ENCODE measurements at regions not wholly inside any gene's neighbourhood (a gene's known extent, or its start where the extent isn't known, plus 50 kb on each side); places are given as distances from the start of the nearest gene placed in this dataset.
"Not testable (repeated sequence)": the region's sequence is repeated elsewhere in the genome, so short reads cannot be mapped to it uniquely, and the experiment has no call there.

- no peak for DNase-seq (ENCODE audit: low read depth in 2 of 2)
Measured at GRCh38 chr21:28419811-28420210, 572.9 kb downstream of the LTN1 start.

GRCh38 chr21:28418726-28419514, 573.8 kb downstream of the LTN1 start:
- no peak for DNase-seq (ENCODE audit: low read depth in 2 of 2)

GRCh38 chr21:28410256-28410655, 582.4 kb downstream of the LTN1 start:
- no peak for DNase-seq (ENCODE audit: low read depth in 2 of 2)

- DNase-seq (ENCODE audit: low read depth in 2 of 2): no peak
Measured at GRCh38 chr21:28402616-28402989, 590.1 kb downstream of the LTN1 start.

- DNase-seq (ENCODE audit: low read depth in 2 of 2): no peak
Measured at GRCh38 chr21:28397040-28397439, 595.6 kb downstream of the LTN1 start.

GRCh38 chr21:28396421-28396820, 596.3 kb downstream of the LTN1 start:
- no peak for DNase-seq (ENCODE audit: low read depth in 2 of 2)

GRCh38 chr21:28393279-28393678, 599.4 kb downstream of the LTN1 start:
- DNase-seq (ENCODE audit: low read depth in 2 of 2): no peak

GRCh38 chr21:28391938-28392849, 600.5 kb downstream of the LTN1 start:
- DNase-seq (ENCODE audit: low read depth in 2 of 2): no peak

- DNase-seq (ENCODE audit: low read depth in 2 of 2): no peak
Measured at GRCh38 chr21:28387220-28387619, 605.5 kb downstream of the LTN1 start.

GRCh38 chr21:28385845-28386244, 606.8 kb downstream of the LTN1 start:
- no peak for DNase-seq (ENCODE audit: low read depth in 2 of 2)

- DNase-seq (ENCODE audit: low read depth in 2 of 2): not testable (repeated sequence)
Measured at GRCh38 chr21:28381000-28381745, 611.5 kb downstream of the LTN1 start.

- DNase-seq (ENCODE audit: low read depth in 2 of 2): no peak
Measured at GRCh38 chr21:28380241-28380640, 612.4 kb downstream of the LTN1 start.

- no peak for DNase-seq (ENCODE audit: low read depth in 2 of 2)
Measured at GRCh38 chr21:28378026-28378425, 614.7 kb downstream of the LTN1 start.

GRCh38 chr21:28375708-28376385, 616.8 kb downstream of the LTN1 start:
- DNase-seq (ENCODE audit: low read depth in 2 of 2): no peak

- DNase-seq (ENCODE audit: low read depth in 2 of 2): no peak
Measured at GRCh38 chr21:28374881-28375280, 617.8 kb downstream of the LTN1 start.

- DNase-seq (ENCODE audit: low read depth in 2 of 2): no peak
Measured at GRCh38 chr21:28371713-28372112, 621.0 kb downstream of the LTN1 start.

- DNase-seq (ENCODE audit: low read depth in 2 of 2): no peak
Measured at GRCh38 chr21:28359300-28359699, 633.4 kb downstream of the LTN1 start.

- DNase-seq (ENCODE audit: low read depth in 2 of 2): no peak
Measured at GRCh38 chr21:28358702-28359101, 634.0 kb downstream of the LTN1 start.

GRCh38 chr21:28358170-28358569, 634.5 kb downstream of the LTN1 start:
- DNase-seq (ENCODE audit: low read depth in 2 of 2): no peak

GRCh38 chr21:28357743-28358142, 634.9 kb downstream of the LTN1 start:
- DNase-seq (ENCODE audit: low read depth in 2 of 2): no peak

- DNase-seq (ENCODE audit: low read depth in 2 of 2): no peak
Measured at GRCh38 chr21:28356422-28356821, 636.3 kb downstream of the LTN1 start.

GRCh38 chr21:28345934-28346333, 646.7 kb downstream of the LTN1 start:
- no peak for DNase-seq (ENCODE audit: low read depth in 2 of 2)

Data from stimulated activated CD8-positive, alpha-beta memory T cell treated with anti-CD3 and anti-CD28 coated beads, Interleukin-15, amount 100 ng/mL, for 48 hours (primary cell).